GM19035 (cell line): ENCODE measurements at regions not wholly inside any gene's neighbourhood (a gene's known extent, or its start where the extent isn't known, plus 50 kb on each side); places are given as distances from the start of the nearest gene placed in this dataset.
"Not testable (repeated sequence)": the region's sequence is repeated elsewhere in the genome, so short reads cannot be mapped to it uniquely, and the experiment has no call there.

ENCODE experiments used
- ATAC-seq: cut with Tn5 transposase; IDR thresholded peaks from one replicate; pipeline ENCODE4 v1.9.1; 2021; ENCODE audit not compliant: unreplicated experiment

GRCh38 chr3:154684440-154684839 is 254.4 kb upstream of the GPR149 start:
- ATAC-seq, result no peak

GRCh38 chr3:154684021-154684420 is 254.0 kb upstream of the GPR149 start:
- no peak for ATAC-seq

DNA sequence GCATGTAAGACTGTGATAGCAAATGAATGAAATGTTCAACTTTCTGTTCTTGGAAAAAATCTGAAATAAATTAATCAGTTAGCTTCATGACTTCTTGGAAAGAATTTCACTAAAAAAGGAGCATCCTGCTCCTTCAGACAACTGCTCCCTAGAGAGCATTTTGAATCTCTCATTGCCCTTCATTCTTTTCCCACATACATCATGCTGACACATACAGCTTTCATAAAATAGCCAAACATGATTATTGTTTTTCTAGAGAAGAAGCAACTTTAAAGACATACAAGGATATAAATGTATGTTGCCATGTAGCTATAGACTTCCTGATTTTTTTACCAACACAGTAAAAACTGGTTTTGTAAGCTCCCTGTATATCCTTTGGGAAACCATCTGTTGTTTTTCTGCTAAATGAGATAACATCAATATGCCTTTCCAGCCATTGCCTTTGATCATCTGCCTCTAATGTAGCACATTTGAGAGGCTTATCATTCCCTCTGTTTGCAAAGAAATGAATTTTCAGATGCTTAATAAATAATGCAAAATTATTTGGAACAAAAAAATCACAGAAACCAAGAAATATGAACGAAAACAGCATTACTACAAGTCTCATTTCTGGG is 248.2 kb upstream of the GPR149 start:
- ATAC-seq, result no peak

DNA sequence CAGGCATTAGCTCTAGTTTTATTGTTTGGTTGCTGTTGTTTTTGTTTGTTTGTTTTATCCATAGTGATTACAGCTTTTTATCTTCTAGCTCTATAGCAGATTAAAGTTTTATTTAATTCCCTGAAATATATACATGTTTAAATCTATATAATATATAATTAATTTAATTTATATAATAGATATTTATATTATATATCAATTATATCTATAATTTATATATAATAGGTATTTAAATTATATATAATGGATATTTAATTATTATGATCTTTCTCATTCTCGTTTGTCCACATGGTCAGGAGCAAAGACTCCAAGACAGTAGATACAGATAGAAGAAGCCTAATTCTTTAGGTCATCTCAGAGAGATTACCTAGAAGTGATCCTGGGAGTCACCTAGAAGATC is 238.8 kb upstream of the GPR149 start:
- ATAC-seq, result no peak

GRCh38 chr3:154668187-154668586 is 238.2 kb upstream of the GPR149 start:
- no peak for ATAC-seq

DNA sequence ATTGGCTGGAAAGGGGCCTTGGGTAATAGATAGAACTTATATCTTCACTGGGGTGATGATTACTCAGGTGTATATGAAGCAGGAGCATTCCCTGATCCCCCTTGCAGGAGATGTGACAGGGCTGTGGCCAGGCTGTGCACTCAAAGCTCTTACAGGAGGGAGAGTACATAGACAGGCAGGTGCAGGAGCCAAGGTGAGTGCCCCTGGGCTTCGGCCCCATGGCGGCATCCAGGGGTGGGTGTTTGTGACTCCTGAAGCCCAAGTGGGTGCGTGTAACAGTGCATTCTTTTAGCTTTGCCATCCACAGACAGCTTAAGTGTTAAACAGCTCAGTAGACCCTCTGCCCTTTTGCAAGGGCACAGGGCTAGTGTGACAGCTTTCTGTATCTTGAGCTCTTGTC is 236.6 kb upstream of the GPR149 start:
- ATAC-seq, result no peak

DNA sequence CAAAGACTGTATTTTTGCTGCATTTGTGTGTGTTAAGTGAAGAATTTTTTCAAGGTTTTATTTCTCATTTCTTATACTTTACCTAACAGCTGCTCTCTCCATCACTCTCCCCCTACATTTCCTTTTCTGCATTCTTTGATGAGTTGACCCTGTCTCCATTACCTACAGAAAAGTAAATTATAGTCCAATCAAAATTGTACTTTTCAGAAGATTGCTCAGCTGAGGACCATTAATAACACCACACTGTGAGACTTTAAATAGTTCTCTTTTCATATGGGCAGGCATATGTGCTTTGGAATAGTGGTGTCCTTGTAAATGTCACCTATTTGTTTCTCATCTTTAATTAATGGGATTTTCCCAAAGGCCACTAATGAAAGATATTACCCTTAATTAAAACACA is 234.7 kb upstream of the GPR149 start:
- ATAC-seq, result no peak

GRCh38 chr3:154662851-154663250 is 232.9 kb upstream of the GPR149 start:
- no peak for ATAC-seq

- ATAC-seq, result no peak
Observed at GRCh38 chr3:154660811-154661210, 230.8 kb upstream of the GPR149 start.

DNA sequence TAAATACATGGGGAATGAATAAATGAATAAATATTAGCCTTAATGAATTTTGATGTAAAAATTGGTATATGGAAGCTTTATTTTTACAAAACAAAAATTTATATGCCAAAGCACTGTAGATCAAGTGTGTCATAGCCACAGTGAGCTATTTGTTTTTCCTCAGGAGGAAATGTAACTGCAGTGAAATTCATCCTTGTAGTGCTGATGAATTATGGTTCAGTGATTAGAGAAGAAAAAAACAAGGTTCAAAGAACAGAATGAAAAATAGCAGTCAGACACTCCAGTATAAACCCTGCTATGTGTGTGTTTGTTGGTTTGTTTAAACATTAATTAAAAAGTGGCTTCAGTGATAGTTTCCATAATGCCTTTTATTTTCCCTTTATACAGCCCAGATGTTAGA is 228.0 kb upstream of the GPR149 start:
- ATAC-seq, result no peak

DNA sequence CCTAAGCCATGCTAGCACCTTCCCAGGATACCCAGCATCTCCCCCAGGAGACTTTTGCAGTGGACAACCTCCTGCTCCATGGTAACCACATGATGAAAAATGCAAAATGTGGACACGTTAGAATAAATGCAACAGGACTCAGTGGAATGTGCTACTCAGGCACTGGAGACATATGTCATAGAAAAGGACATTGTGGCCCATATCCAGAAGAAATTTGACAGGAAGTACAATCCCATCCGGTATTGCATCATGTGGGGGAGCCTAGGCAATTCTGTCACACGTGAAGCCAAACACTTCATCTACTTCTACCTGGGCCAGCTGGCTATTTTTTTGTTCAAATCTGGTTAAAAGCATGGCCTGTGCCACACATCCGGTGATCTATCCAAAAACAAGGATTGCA is 227.2 kb upstream of the GPR149 start:
- no peak for ATAC-seq

DNA sequence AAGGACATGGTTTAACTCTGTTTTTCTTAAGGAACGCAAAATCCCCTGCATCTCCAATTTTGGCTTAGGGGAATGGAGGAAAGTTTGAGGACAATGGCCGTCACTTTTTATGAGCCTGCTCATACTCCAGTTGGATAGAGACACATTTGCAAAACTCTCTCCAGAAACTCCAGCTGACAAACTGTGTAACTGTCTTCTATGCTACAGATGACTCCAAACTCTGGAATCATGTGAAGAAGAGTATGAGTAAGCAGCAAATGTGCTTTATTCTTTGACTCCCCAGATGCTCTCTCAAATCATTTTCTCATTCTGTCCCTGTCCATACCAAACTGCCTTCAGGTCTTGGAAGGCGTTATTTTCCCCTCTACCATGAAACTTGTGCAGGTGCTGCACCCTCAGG is 226.5 kb upstream of the GPR149 start:
- ATAC-seq, result no peak

DNA sequence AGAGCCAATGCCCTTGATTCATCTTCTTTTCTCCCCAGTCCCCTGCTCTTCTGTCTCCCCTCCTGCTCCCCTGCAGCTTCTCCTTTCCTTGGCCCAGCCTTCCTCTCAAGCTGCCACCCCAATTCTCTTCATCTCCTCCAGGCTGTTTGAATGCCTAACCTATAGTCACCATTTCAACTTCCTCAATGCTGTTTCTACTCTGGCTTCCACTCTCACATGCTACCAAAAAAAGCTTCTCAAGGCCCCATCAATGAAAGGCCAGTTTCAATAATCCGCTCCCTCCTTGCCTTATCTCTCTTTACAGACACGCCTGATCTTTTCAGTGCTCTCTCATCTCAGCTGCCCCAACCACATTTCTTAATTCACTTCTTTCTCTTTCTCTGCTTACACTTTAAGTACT is 212.2 kb upstream of the GPR149 start:
- ATAC-seq, result no peak

DNA sequence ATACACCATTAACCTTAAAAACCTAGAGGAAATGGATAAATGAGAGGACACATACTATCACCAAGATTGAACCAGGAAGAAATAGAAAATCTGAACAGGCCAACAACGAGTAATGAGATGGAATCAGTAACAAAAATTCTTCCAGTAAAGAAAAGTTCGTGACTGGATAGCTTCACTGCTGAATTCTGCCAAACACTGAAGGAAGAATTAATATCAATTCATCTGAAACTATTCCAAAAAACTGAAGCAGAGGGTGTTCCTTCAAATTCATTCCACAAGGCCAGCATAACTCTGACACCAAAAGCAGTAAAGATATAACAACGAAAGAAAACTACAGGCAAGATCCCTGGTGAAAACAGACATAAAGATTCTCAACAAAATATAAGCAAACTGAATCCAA is 195.8 kb upstream of the GPR149 start:
- ATAC-seq, result no peak

- ATAC-seq, result not testable (repeated sequence)
Observed at GRCh38 chr3:154619621-154620020, 189.6 kb upstream of the GPR149 start.

DNA sequence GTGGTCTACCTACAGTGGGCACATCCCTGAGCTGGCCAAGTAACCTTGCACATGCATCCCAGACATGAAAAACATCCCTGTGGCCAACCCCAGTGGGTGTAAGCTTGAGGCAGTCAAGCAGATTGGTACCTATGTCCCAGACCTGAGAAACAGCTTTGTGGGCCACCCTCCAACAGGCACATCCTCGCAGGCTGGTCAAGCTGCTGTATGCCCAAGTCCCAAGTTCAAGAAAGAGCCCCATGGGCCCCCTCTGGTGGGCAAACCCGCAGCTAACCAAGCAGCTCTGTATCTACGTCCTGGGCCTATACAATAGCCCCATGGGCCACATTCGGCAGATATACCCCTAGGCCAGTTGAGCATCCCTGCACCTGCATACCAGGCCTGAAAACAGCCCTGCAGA is 186.3 kb upstream of the GPR149 start:
- no peak for ATAC-seq

GRCh38 chr3:154615471-154615870 is 185.5 kb upstream of the GPR149 start:
- ATAC-seq, result no peak

DNA sequence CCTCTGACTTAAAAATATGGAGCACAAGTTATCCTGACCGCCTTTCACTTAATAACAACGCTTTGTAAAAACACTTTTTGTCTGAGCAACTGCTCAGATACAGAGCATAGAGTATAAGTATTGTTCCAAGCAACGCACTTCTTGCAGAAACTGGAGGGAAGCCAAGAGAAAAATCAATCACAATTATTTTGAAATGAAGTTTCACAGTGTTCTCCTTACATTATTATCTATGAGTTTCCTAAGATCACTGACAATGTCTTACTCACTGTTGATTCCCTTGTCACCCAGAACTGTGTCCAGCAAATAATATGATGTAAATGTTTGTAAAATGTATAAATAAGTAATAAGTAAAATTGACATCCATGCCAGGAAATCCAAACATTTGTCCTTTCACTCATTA is 184.6 kb upstream of the GPR149 start:
- ATAC-seq, result no peak

DNA sequence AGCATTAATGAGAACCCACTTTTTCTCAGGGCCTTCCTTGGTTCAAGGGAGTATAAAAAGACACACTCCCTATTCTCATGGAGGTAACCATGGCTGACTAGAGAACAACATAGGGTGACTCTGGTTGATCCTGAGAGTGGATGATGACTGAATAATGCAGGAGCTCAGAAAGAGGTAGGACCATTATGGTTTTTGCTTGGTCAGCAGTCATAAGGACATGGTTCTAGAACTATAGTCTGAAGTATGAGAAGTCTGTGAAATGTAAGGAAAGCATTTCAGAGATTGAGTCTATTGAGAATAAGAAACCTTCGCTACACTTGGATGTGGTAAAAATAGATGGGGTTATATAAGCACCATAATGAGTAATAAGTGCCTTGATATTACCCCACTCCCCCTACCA is 184.1 kb upstream of the GPR149 start:
- ATAC-seq, result no peak

DNA sequence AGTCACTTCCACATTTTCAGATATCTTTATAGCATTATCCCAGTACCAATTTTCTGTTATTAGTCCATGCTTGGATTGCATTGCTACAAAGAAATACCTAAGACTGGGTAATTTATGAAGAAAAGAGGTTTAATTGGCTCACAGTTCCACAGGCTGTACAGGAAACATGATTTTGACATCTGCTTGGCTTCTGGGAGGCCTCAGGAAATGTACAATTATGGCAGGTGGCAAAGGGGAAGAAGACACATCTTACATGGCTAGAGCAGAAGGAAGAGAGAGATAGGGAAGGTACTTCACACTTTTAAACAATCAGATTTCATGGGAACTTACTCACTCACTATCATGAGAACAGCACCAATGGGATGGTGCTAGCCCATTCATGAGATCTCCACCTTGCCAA is 172.3 kb upstream of the GPR149 start:
- no peak for ATAC-seq

DNA sequence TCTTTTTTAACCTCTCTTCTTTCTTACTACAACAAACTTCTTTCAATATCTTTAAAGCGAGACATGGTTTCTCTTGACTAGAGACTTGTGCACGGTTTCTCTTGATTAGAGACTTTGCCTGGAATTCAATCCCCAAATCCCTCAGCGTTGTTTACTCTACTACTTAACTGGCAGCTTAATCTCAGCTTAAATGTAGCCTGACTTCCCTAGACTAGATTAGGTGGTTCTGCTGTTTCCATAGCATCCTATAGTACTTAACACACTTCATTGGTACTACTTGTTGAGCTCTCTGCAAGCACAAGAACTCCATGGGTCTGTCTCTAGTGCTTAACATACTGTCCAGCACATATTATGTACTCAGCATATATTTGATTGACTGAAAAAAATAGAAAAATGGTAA is 168.2 kb upstream of the GPR149 start:
- no peak for ATAC-seq

GRCh38 chr3:154590675-154591384 is 160.8 kb upstream of the GPR149 start:
- no peak for ATAC-seq

DNA sequence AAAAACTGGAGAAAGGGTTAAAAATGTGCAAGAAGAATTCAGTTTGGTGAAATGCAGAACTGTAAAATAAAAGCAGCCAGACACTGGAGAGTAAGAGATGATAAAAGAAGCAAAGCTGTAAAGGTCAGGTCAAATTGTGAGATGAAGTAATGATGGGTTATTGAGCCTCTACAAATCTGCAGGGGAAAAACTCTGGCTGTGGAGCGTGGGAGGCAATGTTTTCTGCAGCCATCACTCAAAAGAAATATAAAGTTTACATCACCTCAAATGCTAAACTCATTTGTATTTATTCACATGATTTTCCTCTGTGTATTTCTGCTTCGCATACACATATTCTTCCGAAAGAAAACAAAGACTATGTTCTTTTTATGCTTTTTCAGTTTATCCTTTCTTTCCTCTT is 158.8 kb upstream of the GPR149 start:
- no peak for ATAC-seq
